HG03520 (cell line): ENCODE measurements at regions not wholly inside any gene's neighbourhood (a gene's known extent, or its start where the extent isn't known, plus 50 kb on each side); places are given as distances from the start of the nearest gene placed in this dataset.
"Not testable (repeated sequence)": the region's sequence is repeated elsewhere in the genome, so short reads cannot be mapped to it uniquely, and the experiment has no call there.

Source experiments
- ATAC-seq: cut with Tn5 transposase; IDR thresholded peaks from one replicate; pipeline ENCODE4 v1.9.1; 2021; ENCODE audit warnings: mild to moderate bottlenecking, moderate library complexity; ENCODE audit not compliant: unreplicated experiment

- no peak for ATAC-seq
Measured at GRCh38 chr4:1531683-1532548, 125.7 kb upstream of the NKX1-1 start.

GRCh38 chr4:1530356-1530755 lies 124.1 kb upstream of the NKX1-1 start:
- no peak for ATAC-seq

- no peak for ATAC-seq
Measured at GRCh38 chr4:1524761-1525160, 118.5 kb upstream of the NKX1-1 start.

GRCh38 chr4:1523907-1524636 lies 117.8 kb upstream of the NKX1-1 start:
- no peak for ATAC-seq

- no peak for ATAC-seq
Measured at GRCh38 chr4:1523506-1523905, 117.3 kb upstream of the NKX1-1 start.

GRCh38 chr4:1523033-1523432 lies 116.8 kb upstream of the NKX1-1 start:
- no peak for ATAC-seq

- no peak for ATAC-seq
Measured at GRCh38 chr4:1522606-1523005, 116.4 kb upstream of the NKX1-1 start.

- ATAC-seq, result no peak
Measured at GRCh38 chr4:1521821-1522361, 115.6 kb upstream of the NKX1-1 start.

- ATAC-seq, result not testable (repeated sequence)
Measured at GRCh38 chr4:1520795-1521576, 114.7 kb upstream of the NKX1-1 start.

- ATAC-seq, result no peak
Measured at GRCh38 chr4:1519787-1520661, 113.8 kb upstream of the NKX1-1 start.

- no peak for ATAC-seq
Measured at GRCh38 chr4:1518997-1519700, 112.9 kb upstream of the NKX1-1 start.

- no peak for ATAC-seq
Measured at GRCh38 chr4:1517592-1518411, 111.6 kb upstream of the NKX1-1 start.

- no peak for ATAC-seq
Measured at GRCh38 chr4:1516881-1517480, 110.7 kb upstream of the NKX1-1 start.

GRCh38 chr4:1516261-1516660 lies 110.0 kb upstream of the NKX1-1 start:
- no peak for ATAC-seq

- ATAC-seq, result no peak
Measured at GRCh38 chr4:1515763-1516162, 109.5 kb upstream of the NKX1-1 start.

GRCh38 chr4:1515156-1515555 lies 108.9 kb upstream of the NKX1-1 start:
- ATAC-seq, result no peak

- no peak for ATAC-seq
Measured at GRCh38 chr4:1514612-1515011, 108.4 kb upstream of the NKX1-1 start.

- no peak for ATAC-seq
Measured at GRCh38 chr4:1513936-1514483, 107.8 kb upstream of the NKX1-1 start.
